T-helper 2 cell treated with Interferon-gamma antibody and Interleukin-4, amounts not matched to agents 5 μg/mL and 100 μg/mL, for 36 hours (primary cell): ENCODE measurements at regions not wholly inside any gene's neighbourhood (a gene's known extent, or its start where the extent isn't known, plus 50 kb on each side); places are given as distances from the start of the nearest gene placed in this dataset.

Source experiments
- DNase-seq: peaks from one replicate; pipeline ENCODE4 v3.0.0; 2021; ENCODE audit warnings: low spot score
- H3K27ac Mint-ChIP-seq: one replicate; pipeline ENCODE4 v1.8.0; 2021; ENCODE audit warnings: mild to moderate bottlenecking, mixed read lengths
- H3K27me3 Mint-ChIP-seq: one replicate; pipeline ENCODE4 v1.8.0; 2021; ENCODE audit warnings: low read depth, mixed read lengths
- H3K36me3 Mint-ChIP-seq: one replicate; pipeline ENCODE4 v1.8.0; 2021; ENCODE audit warnings: low read depth, mixed read lengths
- H3K4me1 Mint-ChIP-seq: one replicate; pipeline ENCODE4 v1.8.0; 2021; ENCODE audit warnings: low read depth, mixed read lengths
- H3K4me3 Mint-ChIP-seq: one replicate; pipeline ENCODE4 v1.8.0; 2022; ENCODE audit warnings: mild to moderate bottlenecking, moderate library complexity, mixed read lengths
- H3K9me3 Mint-ChIP-seq: one replicate; pipeline ENCODE4 v1.8.0; 2021; ENCODE audit warnings: mixed read lengths

- H3K36me3 Mint-ChIP-seq = no peaks in the 10 kb centered on the region
- H3K27ac Mint-ChIP-seq = no peak overlapping the region
- H3K4me1 Mint-ChIP-seq = no peaks in the 10 kb centered on the region
- no peak overlapping the region for H3K4me3 Mint-ChIP-seq
- DNase-seq = no peak
- H3K9me3 Mint-ChIP-seq = no peaks in the 10 kb centered on the region
- H3K27me3 Mint-ChIP-seq = no peaks in the 10 kb centered on the region
Observed at GRCh38 chr5:74919041-74919440, 52.9 kb upstream of the FAM169A start.

DNA sequence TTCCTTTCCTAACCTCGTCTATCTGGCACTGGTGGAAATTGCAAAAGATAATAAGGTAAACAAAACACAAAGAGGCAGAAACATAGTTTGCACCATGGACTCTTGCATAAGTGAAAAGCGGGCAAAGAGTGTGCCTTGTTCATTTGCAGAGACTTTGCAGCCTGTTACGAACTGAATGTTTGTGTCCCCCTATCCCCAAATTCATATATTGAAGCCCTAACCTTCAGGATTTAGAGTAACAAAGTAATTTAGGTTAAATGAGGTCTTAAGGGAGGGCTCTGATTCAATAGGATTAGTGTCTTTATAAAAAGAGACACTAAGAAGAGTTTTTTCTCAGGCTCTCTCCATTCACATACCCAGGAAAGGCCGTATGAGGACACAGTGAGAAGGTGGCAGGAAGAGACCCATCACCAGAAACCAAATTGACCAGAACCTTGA lies 52.1 kb upstream of the FAM169A start:
- no peak overlapping the region for H3K27ac Mint-ChIP-seq
- H3K36me3 Mint-ChIP-seq = no peaks in the 10 kb centered on the region
- no peaks in the 10 kb centered on the region for H3K27me3 Mint-ChIP-seq
- no peak overlapping the region for H3K4me3 Mint-ChIP-seq
- DNase-seq = no peak
- no peaks in the 10 kb centered on the region for H3K4me1 Mint-ChIP-seq
- H3K9me3 Mint-ChIP-seq = no peaks in the 10 kb centered on the region

GRCh38 chr5:74916831-74917710 lies 50.9 kb upstream of the FAM169A start:
- Mint-ChIP-seq H3K27me3 (no peaks in the 10 kb centered on the region), H3K4me1 (no peaks in the 10 kb centered on the region), H3K36me3 (no peaks in the 10 kb centered on the region), H3K27ac (no peak overlapping the region), H3K9me3 (no peaks in the 10 kb centered on the region), H3K4me3 (no peak overlapping the region)
- no peak for DNase-seq
